LoVo (cell line): ENCODE measurements at regions not wholly inside any gene's neighbourhood (a gene's known extent, or its start where the extent isn't known, plus 50 kb on each side); places are given as distances from the start of the nearest gene placed in this dataset.

ENCODE experiments used
- DNase-seq: peaks from one replicate; pipeline ENCODE4 v3.0.0-alpha.2; 2016; ENCODE audit warnings: low spot score

- DNase-seq: no peak
Observed at GRCh38 chr5:15447209-15447608, 52.8 kb upstream of the FBXL7 start.

GRCh38 chr5:15446552-15446951 is 53.4 kb upstream of the FBXL7 start:
- DNase-seq: no peak

- no peak for DNase-seq
Observed at GRCh38 chr5:15442193-15442570, 57.8 kb upstream of the FBXL7 start.

GRCh38 chr5:15441433-15442192 is 58.4 kb upstream of the FBXL7 start:
- DNase-seq: no peak

DNA sequence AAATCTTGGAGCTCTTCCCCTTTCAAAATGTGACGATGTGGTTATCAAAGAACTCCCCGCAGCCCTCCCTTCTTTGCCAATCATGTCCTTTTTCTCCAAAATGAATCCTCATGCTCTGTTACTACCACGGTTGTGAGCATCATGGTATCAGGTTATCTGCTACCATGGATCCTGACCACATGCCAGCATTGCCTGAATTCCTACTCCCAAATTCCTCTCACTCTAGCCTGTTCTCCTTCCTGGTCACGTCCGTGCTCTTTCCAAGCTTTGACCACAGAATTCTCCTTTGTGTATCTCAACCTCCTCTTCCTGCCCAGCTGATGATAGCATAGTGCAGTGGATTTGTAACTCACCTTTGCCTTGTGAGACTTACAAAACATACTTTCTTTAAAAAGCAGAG is 59.5 kb upstream of the FBXL7 start:
- no peak for DNase-seq

DNA sequence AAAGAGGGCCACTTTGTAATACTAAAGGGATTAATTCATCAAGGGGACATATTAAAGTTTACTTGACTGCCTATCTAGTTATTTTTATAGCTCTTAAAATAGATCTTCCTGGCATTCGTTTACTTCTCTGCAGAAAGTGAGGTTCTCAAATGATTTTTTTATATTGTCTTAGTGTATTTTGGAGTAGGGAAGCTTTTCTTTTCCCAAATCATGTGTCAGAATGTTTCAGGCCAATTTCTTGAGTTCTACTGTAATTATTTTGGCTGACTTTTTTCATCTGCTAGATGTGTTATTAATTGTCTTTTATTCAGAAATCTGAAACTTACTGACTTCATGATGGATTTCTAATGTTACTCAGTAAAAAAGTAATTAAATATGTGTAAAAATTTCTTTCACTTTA is 60.2 kb upstream of the FBXL7 start:
- DNase-seq: no peak

DNA sequence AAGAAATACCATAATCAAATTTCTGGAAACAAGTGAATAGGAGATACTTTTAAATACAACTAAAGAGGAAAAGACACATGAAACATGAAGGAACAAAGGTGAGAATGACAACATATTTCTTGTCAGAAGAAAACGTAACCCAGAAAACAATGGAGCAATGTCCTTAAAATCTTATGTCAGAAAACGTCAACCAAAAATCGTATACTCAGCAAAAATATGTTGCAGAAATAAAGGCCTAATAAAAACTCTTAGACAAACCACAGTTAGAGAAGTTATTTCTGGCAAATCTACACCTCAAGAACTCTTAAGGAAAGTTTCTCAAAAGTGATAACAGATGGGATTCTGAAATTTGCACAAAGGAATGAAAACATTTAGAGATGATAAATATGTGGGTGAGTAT is 66.3 kb upstream of the FBXL7 start:
- no peak for DNase-seq

DNA sequence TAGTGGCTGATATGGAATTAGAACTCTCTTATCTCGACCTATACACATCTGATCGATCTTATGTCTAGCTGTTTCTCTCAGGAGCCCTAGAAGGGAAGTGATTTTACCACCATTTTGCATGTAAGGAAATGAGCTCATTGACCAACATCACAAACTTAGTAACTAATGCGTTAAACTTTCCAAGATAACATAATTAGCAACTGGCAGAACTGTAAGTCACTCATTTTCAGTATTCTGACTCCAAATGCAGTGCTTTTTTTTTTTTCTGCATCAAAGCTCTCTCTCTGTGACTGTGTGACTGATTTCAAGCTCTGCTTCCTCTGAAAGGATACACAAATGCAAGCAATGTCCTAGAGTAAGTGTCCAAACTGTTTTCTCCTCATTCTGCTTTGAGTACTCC is 68.1 kb upstream of the FBXL7 start:
- no peak for DNase-seq

DNA sequence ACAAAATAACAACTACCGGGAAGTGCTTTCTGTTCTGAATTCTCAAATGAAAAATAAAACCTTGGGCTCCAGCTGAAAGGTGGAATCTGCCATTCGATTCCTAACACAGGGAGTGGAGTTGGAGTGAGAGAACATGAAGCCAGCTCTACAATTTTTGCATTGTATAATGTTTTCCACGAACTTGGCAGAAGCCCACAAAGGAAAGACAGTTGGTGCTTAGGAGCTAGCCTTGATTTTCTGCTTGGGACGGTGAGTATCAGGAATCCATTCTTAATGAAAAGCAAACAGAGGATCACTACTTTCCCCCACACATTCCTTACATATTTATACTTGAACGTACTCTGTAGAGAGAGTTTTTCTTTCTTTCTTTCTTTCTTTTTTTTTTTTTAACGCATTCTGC is 74.2 kb upstream of the FBXL7 start:
- no peak for DNase-seq

- DNase-seq: no peak
Observed at GRCh38 chr5:15424769-15425168, 75.2 kb upstream of the FBXL7 start.

DNA sequence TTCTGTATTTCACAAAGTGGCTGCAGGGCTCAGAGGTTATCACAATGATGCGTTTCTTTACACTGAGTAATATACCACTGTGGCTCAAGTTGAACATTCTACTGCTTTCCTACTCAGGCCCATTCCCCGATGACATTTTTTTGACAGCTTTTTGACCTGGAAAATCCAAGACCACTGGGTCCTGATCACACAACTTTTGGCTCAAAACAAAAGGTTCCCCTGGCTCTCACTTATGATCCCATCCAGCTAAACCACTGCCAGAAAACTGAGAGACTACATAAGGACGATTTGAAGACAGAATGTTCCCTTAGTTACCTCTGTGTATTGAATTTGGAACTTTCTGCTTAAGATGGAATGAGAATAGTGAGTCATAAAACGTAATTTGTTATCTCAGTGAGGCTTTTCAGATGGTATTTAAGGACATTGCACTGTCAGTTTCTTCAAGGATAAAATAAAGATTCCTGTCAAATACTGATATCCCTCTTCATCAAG is 78.0 kb upstream of the FBXL7 start:
- DNase-seq: no peak

GRCh38 chr5:15421381-15421780 is 78.6 kb upstream of the FBXL7 start:
- no peak for DNase-seq

GRCh38 chr5:15420201-15420600 is 79.8 kb upstream of the FBXL7 start:
- no peak for DNase-seq

GRCh38 chr5:15417156-15417555 is 82.8 kb upstream of the FBXL7 start:
- DNase-seq: no peak

DNA sequence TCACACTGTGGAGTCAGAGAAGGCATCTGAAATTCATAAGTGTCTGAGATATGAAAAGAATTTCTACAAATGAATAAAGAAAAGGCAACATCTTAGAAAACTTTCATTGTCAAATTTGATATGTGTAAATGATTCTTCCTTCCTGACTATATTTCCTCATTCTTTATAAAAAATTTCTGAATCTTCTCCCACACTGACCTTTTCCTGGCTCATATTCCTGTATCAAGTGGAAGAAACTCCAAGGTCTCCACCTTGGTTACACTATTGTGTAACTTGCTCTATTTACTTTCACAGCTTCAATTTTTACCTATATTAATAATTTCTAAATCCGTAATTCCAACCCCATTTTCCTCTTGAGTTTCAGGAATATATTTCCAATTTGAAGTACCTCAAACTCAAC is 93.5 kb upstream of the FBXL7 start:
- DNase-seq: no peak

DNA sequence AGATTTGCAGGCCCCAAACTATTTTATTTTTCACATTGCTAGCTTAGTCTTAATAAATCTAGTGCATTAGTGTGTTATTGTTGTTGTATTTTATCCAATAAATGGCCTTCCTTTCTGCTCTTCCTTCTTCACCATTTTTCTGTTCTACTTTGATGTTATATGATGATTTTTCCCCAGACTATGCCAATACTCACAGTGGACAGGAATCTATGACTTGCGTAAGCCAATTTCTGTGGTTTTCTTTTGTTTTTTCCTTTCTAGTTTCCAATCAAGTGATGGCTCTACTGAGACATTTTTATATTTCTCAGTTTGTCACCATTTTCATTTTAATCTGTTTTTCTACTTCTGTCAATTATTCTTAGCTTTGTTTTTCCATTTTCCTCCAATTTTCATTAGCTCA is 106.8 kb upstream of the FBXL7 start:
- DNase-seq: no peak

DNA sequence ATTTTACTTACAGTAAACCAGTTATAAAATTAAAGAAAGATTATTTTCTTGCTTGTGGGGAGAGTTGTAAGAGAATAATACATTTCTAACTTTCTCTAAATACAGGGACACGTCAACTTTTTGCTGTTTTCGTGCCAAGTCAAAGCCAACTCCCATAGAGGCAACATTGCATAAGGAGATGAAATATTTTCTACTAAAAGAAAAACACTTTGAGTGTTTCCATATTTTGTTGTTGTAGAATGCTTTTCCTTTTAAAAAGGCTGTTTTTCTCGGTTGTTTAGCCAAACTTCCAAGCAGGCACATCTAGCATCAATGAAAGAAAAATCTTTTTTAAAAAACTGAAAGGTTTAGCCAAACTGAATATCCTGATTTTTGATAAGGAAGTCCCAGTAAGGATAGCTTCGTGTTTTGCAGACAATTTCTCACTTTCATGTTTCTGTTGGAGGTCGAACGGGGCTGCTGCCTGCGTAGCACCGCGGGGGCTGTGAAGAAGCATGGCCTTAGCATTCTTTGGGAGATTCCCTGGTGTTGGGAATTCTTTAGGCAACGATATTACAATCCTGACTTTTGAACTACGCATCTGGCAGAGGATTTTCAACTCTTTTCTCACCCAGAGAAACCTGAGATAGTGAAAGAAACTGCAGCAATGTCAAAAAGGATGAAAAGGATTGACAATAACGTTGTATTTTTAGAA is 108.1 kb upstream of the FBXL7 start:
- no peak for DNase-seq

GRCh38 chr5:15388866-15389265 is 111.1 kb upstream of the FBXL7 start:
- DNase-seq: no peak

GRCh38 chr5:15387931-15388524 is 112.0 kb upstream of the FBXL7 start:
- DNase-seq: no peak

DNA sequence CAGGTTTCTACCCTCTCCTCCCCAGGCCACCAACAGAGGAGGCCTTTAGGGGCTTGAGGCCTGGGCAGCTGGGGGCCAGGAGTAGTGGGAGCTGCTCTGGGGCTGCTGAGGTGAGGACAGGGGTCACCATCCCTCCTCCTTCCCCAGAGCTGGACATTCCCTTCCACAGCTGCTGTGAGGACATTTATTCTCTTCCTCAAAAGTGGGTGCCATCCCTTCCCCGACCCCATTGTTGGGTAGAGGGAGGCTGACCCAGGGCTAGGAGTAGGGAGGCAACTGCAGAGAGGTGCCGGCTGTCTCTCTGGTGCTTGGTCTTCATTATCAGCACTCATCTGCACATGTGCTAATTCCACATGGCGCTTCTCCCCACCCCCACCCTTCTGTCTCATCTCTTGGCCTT is 113.9 kb upstream of the FBXL7 start:
- no peak for DNase-seq

DNA sequence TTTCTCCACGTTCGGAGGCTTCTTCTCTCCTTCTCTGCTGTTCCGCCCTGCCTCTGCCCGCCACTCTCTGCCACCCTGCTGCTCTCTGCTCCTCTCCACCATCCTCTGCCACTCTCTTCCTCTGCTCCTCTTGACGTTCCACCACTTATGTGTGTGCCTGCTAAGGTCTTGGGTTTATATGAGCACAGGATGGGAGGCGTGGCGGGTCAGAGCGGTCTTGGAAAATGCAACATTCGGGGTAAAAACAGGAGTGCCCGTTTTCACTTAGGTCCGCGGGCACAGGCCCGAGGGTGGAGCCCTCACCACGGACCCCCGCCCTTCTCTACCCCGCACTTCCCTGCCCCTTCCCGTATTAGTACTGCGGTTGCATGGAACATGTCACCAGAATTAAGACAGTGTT is 114.4 kb upstream of the FBXL7 start:
- DNase-seq: no peak

GRCh38 chr5:15385037-15385436 is 114.9 kb upstream of the FBXL7 start:
- DNase-seq: no peak

DNA sequence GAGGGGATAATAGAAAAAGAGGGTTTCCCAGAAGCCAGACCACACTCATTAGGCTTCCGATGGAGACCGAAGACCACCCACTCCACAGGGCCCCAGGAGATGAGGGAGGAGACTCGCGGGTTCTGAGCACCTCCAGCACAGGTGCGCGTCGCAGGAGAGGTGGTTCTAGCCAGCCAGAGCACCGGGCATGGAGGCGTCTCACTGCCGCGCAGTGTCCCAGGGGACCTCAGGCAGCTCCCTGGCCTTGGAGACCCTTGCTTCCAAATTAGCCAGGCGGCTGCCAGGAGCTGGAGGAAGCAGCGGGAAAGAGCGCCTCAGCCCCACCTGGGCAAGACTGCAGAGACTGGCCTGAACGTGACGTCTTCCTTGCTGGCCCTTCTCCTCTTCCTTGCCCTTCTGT is 115.4 kb upstream of the FBXL7 start:
- DNase-seq: no peak
